ENCODE measurements at regions not wholly inside any gene's neighbourhood (a gene's known extent, or its start where the extent isn't known, plus 50 kb on each side); places are given as distances from the start of the nearest gene placed in this dataset.

DNA sequence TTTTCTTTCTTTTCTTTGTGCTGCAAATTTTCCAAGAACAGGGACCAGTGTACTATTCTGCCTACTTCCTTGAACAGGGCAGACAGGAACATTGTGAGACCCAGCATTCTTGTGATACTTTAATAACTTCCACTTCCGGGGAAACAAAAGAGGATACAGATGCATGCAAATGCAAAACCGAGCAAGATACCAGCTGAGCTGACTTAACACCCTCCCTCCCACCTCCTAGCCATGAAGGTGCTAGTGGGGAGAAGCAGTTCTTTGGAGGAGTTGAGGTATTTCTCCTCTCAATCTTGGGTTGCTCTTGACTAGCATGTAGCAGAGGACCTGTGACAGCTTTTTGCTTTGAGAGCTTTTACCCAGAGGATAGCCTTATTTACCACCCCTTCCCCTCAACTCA lies 111.2 kb downstream of the KLF5 start:
- no peak for TF ChIP-seq TAF1 (IDR thresholded peaks at IDR 0.05; ENCODE audit: borderline replicate concordance, insufficient read depth, low read length)
- TF ChIP-seq SIN3A (IDR thresholded peaks at IDR 0.05; ENCODE audit: borderline replicate concordance, insufficient read depth, low read length), result no peak
- TF ChIP-seq, protein P1, sequence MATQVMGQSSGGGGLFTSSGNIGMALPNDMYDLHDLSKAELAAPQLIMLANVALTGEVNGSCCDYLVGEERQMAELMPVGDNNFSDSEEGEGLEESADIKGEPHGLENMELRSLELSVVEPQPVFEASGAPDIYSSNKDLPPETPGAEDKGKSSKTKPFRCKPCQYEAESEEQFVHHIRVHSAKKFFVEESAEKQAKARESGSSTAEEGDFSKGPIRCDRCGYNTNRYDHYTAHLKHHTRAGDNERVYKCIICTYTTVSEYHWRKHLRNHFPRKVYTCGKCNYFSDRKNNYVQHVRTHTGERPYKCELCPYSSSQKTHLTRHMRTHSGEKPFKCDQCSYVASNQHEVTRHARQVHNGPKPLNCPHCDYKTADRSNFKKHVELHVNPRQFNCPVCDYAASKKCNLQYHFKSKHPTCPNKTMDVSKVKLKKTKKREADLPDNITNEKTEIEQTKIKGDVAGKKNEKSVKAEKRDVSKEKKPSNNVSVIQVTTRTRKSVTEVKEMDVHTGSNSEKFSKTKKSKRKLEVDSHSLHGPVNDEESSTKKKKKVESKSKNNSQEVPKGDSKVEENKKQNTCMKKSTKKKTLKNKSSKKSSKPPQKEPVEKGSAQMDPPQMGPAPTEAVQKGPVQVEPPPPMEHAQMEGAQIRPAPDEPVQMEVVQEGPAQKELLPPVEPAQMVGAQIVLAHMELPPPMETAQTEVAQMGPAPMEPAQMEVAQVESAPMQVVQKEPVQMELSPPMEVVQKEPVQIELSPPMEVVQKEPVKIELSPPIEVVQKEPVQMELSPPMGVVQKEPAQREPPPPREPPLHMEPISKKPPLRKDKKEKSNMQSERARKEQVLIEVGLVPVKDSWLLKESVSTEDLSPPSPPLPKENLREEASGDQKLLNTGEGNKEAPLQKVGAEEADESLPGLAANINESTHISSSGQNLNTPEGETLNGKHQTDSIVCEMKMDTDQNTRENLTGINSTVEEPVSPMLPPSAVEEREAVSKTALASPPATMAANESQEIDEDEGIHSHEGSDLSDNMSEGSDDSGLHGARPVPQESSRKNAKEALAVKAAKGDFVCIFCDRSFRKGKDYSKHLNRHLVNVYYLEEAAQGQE (IDR thresholded peaks at IDR 0.05; ENCODE audit: insufficient read depth in 1 of 2, low read depth in 2 of 2, low read length in 2 of 2), result no peak
- TF ChIP-seq FOXP2 (optimal IDR thresholded peaks at IDR 0.05; ENCODE audit: borderline replicate concordance, extremely low read depth, extremely low read length, insufficient read depth), result no peak
- TF ChIP-seq POLR2AphosphoS5 (IDR thresholded peaks at IDR 0.05; ENCODE audit: low read depth, low read length), result no peak

DNA sequence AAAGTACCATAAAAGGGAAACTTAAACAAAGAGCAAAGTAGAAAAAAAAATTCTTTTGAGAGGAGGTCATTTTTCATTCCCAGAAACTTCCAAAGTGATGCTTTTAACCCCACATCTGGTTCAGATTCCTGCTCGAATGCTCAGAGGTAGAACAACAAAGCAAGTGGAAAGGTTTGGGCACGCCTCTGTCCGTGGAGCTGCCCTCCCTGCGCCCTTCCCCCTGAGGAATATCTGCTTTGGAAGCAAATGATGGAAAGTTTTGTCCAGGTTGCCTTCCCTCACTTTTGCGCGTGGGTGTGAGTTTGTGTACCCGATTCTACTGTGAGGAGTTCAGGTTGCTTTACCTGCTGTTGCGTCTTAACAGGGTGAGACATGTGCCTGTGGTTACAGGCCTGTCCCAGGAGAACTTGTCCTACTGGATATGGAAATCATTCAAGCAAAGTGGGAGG lies 110.2 kb downstream of the KLF5 start:
- TF ChIP-seq, protein P1 (IDR thresholded peaks at IDR 0.05; ENCODE audit: insufficient read depth in 1 of 2, low read depth in 2 of 2, low read length in 2 of 2), result no peak
- TF ChIP-seq FOXP2 (optimal IDR thresholded peaks at IDR 0.05; ENCODE audit: borderline replicate concordance, extremely low read depth, extremely low read length, insufficient read depth) (no peak), SIN3A (IDR thresholded peaks at IDR 0.05; ENCODE audit: borderline replicate concordance, insufficient read depth, low read length) (no peak), POLR2AphosphoS5 (IDR thresholded peaks at IDR 0.05; ENCODE audit: low read depth, low read length) (no peak), TAF1 (IDR thresholded peaks at IDR 0.05; ENCODE audit: borderline replicate concordance, insufficient read depth, low read length) (no peak)

DNA sequence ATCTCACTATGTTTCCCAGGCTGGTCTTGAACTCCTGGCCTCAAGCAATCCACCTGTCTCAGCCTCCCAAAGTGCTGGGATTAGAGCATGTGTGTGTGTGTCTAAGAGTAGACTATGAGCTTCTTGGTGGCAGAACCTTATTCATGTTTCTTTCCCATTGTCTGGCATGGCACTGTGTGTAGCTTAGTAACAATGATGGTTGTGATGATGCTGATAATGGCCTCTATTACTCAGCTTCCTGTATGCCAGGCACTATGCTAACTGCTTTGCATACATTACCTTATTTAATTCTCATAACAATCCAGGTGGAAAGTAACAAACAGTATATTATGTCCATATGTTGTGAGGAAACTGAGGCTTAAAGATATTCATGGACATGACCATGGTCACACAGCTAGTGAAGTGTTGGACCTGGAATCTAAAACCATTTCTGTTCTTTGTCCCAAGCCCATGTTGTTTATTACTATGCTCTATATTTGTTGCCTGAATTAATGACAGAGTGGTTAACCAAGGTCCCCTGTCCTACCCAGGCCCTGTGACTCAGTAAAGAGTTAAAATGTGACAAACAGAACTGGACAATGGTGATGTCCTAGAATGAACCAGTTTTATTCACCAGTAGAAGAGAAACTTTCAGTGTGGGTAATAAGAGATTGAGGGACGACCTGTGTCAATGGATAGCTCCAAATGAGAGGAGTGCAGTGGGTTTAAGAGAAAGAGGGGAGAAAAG lies 109.6 kb downstream of the KLF5 start:
- no peak for TF ChIP-seq TAF1 (IDR thresholded peaks at IDR 0.05; ENCODE audit: borderline replicate concordance, insufficient read depth, low read length)
- no peak for TF ChIP-seq POLR2AphosphoS5 (IDR thresholded peaks at IDR 0.05; ENCODE audit: low read depth, low read length)
- no peak for TF ChIP-seq FOXP2 (optimal IDR thresholded peaks at IDR 0.05; ENCODE audit: borderline replicate concordance, extremely low read depth, extremely low read length, insufficient read depth)
- TF ChIP-seq, protein P1 (IDR thresholded peaks at IDR 0.05; ENCODE audit: insufficient read depth in 1 of 2, low read depth in 2 of 2, low read length in 2 of 2), result no peak
- no peak for TF ChIP-seq SIN3A (IDR thresholded peaks at IDR 0.05; ENCODE audit: borderline replicate concordance, insufficient read depth, low read length)

DNA sequence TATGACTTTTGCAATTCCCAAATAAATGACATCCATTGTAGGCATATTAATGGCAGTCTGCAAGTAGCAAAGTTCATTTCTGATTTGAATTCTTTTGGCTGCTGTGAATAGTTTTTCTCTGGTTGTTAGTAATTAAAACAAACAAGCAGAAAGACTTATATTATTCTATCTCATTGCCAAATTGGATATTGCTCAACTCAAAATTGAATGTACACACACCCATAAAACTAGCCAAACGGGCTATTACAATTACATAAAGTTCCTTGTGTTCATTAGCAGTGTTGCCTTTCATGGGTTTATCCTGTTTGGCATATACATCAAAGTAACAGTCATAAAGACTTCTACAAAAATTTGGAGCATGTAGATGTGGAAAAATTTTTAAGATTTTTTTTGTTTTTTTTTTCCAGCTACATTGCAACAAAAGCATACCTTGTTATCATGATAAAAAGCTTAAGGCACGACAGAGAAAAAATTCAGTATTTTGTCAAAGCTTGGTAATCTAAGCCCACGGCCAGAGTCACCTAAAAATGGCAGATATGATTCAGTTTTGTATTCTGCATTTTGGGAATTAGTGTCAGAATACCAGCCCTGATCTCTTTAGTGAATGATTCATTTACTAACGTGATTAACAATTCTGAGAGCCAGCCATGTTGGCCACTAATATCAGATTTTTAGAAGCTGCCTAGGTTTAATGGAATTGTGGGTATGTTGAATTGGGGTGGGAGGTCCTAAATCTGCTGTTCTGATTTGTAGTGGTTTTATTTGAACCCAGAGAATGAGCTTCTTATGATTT lies 108.4 kb downstream of the KLF5 start:
- no peak for TF ChIP-seq TAF1 (IDR thresholded peaks at IDR 0.05; ENCODE audit: borderline replicate concordance, insufficient read depth, low read length)
- no peak for TF ChIP-seq FOXP2 (optimal IDR thresholded peaks at IDR 0.05; ENCODE audit: borderline replicate concordance, extremely low read depth, extremely low read length, insufficient read depth)
- no peak for TF ChIP-seq SIN3A (IDR thresholded peaks at IDR 0.05; ENCODE audit: borderline replicate concordance, insufficient read depth, low read length)
- no peak for TF ChIP-seq POLR2AphosphoS5 (IDR thresholded peaks at IDR 0.05; ENCODE audit: low read depth, low read length)
- TF ChIP-seq, protein P1 (IDR thresholded peaks at IDR 0.05; ENCODE audit: insufficient read depth in 1 of 2, low read depth in 2 of 2, low read length in 2 of 2), result no peak

All from PFSK-1 (cell line).